Activated naive CD4-positive, alpha-beta T cell treated with anti-CD3 and anti-CD28 coated beads for 36 hours (primary cell): ENCODE measurements at regions not wholly inside any gene's neighbourhood (a gene's known extent, or its start where the extent isn't known, plus 50 kb on each side); places are given as distances from the start of the nearest gene placed in this dataset.
"Not testable (repeated sequence)": the region's sequence is repeated elsewhere in the genome, so short reads cannot be mapped to it uniquely, and the experiment has no call there.

Experiments
- CTCF ChIA-PET: fragments of 350-600 bp; sonication (Branson Sonifier 250); formaldehyde crosslinking; loops from one replicate; lab custom pipeline; 2021; ENCODE audit warnings: antibody characterized with exemption; lab: Charles Lee
- DNase-seq: peaks from one replicate; pipeline ENCODE4 v3.0.0-alpha.2; 2020
- H3K27ac Mint-ChIP-seq: one replicate; pipeline ENCODE4 v1.8.0; 2021; ENCODE audit warnings: mild to moderate bottlenecking, mixed read lengths
- H3K27me3 Mint-ChIP-seq: one replicate; pipeline ENCODE4 v1.8.0; 2021; ENCODE audit warnings: low read depth, mixed read lengths
- H3K36me3 Mint-ChIP-seq: one replicate; pipeline ENCODE4 v1.8.0; 2021; ENCODE audit warnings: low read depth, mixed read lengths
- H3K4me1 Mint-ChIP-seq: one replicate; pipeline ENCODE4 v1.8.0; 2021; ENCODE audit warnings: low read depth, mixed read lengths
- H3K4me3 Mint-ChIP-seq: one replicate; pipeline ENCODE4 v1.8.0; 2021; ENCODE audit warnings: mild to moderate bottlenecking, moderate library complexity, mixed read lengths
- H3K9me3 Mint-ChIP-seq: one replicate; pipeline ENCODE4 v1.8.0; 2021; ENCODE audit warnings: mixed read lengths
- intact Hi-C: fragments of 100-400 bp; cut with micrococcal nuclease; formaldehyde crosslinking; loops from one replicate; pipeline ENCODE4 v1.15.1; 2023

- Mint-ChIP-seq H3K4me1 (peaks cover 5% of the 10 kb centered on the region), H3K27ac (no peak overlapping the region), H3K4me3 (no peak overlapping the region), H3K36me3 (no peaks in the 10 kb centered on the region), H3K27me3 (peaks cover 23% of the 10 kb centered on the region), H3K9me3 (no peaks in the 10 kb centered on the region)
- CTCF ChIA-PET: no interaction called here
- intact Hi-C loops: no loop called here
- DNase-seq: no peak
Measured at GRCh38 chr4:112823606-112824005, 186.7 kb downstream of the LARP7 start.

GRCh38 chr4:112830753-112831386 is 193.9 kb downstream of the LARP7 start:
- H3K4me1 Mint-ChIP-seq: no peaks in the 10 kb centered on the region
- H3K36me3 Mint-ChIP-seq: no peaks in the 10 kb centered on the region
- CTCF ChIA-PET: interaction anchor here (0.7 kb wide), 1 partner anchor 496 kb away, joined by 3 read pairs; no protein-coding TSS in a partner anchor
- no peak overlapping the region for H3K27ac Mint-ChIP-seq
- H3K9me3 Mint-ChIP-seq: peaks cover 2% of the 10 kb centered on the region
- intact Hi-C loops: no loop called here
- H3K4me3 Mint-ChIP-seq: no peak overlapping the region
- H3K27me3 Mint-ChIP-seq: peaks cover 2% of the 10 kb centered on the region
- DNase-seq: no peak

DNA sequence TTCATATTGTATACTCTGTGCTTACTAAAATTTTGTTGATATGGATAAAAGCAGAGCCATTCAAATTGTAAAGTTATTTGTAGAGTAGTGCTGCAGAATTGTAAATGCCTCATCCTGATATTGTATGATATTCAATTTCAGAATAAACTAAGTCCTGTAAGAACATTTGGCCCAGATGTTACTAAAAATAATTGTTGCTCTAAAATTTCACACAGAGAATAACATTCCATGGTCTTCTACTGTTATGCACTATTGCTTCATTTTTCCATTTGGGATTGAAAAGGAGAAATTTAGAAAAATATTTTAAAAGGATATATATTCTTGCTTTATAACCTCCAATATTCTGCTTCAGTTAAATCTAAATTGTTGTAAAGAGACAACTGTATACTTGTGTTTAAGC is 195.6 kb downstream of the LARP7 start:
- no peaks in the 10 kb centered on the region for H3K4me1 Mint-ChIP-seq
- CTCF ChIA-PET: no interaction called here
- no peak overlapping the region for H3K27ac Mint-ChIP-seq
- peaks cover 2% of the 10 kb centered on the region for H3K27me3 Mint-ChIP-seq
- H3K36me3 Mint-ChIP-seq: no peaks in the 10 kb centered on the region
- peaks cover 7% of the 10 kb centered on the region for H3K9me3 Mint-ChIP-seq
- intact Hi-C loops: no loop called here
- no peak for DNase-seq
- H3K4me3 Mint-ChIP-seq: no peak overlapping the region

DNA sequence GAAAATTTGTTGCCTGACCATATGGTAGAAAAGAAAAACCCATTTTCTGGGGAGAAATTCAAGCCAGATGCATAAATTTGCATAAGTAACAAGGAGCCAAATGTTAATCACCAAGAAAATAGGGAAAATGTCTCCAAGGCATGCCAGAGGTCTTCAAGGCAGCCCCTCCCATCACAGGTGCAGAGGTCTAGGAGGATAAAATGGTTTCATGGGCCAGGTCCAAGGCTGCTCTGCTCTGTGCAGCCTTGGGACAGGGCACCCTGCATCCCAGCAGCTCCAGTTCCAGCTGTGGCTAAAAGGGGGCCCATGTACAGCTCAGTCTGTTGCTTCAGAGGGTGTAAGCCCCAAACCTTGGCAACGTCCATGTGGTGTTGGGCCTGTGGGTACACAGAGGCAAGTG is 200.0 kb downstream of the LARP7 start:
- H3K27me3 Mint-ChIP-seq: no peaks in the 10 kb centered on the region
- H3K4me3 Mint-ChIP-seq: no peak overlapping the region
- H3K27ac Mint-ChIP-seq: no peak overlapping the region
- DNase-seq: no peak
- no peaks in the 10 kb centered on the region for H3K4me1 Mint-ChIP-seq
- H3K36me3 Mint-ChIP-seq: no peaks in the 10 kb centered on the region
- intact Hi-C loops: no loop called here
- H3K9me3 Mint-ChIP-seq: peaks cover 5% of the 10 kb centered on the region
- CTCF ChIA-PET: no interaction called here

DNA sequence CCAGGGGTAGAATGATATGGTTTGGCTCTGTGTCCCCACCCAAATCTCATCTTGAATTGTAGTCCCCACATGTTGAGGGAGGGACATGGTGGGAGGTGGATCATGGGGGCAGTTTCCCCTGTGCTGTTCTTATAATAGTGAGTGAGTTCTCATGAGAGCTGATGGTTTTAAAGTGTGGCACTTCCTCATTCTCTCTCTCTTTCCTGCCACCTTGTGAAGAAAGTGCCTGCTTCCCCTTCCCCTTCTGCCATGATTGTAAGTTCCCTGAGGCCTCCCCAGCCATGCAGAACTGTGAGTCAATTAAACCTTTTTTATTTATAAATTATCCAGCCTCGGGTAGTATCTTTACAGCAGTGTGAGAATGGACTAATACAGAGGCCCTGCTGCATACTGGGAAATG is 201.1 kb downstream of the LARP7 start:
- H3K36me3 Mint-ChIP-seq, H3K27me3 Mint-ChIP-seq, H3K4me3 Mint-ChIP-seq, DNase-seq, H3K9me3 Mint-ChIP-seq, H3K27ac Mint-ChIP-seq, H3K4me1 Mint-ChIP-seq, intact Hi-C loops: not testable (repeated sequence)
- CTCF ChIA-PET: interaction anchor here (0.7 kb wide), 1 partner anchor 33 kb away, joined by 3 read pairs; no protein-coding TSS in a partner anchor

DNA sequence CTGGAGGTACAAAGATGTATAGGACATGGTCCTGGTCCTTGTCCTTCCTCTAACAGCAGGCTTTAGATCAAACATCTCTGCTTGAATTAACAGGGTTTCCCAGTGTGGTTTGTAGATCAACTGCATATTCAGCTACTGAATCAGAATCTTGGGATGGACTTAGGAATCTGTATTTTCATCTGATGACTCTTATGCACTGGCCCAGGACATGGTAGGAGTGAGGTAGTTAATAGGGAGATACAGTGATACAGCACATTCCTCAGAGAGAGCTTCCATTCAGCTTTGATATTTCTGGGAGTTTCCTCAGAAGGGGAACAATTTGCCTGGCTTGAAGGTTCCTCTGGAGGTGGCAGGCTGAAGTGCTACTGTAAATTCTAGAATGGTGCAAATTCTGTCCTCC is 203.1 kb downstream of the LARP7 start:
- CTCF ChIA-PET: interaction anchor here (0.5 kb wide), 1 partner anchor 27 kb away, joined by 3 read pairs; no protein-coding TSS in a partner anchor
- H3K27ac Mint-ChIP-seq: no peak overlapping the region
- intact Hi-C loops: no loop called here
- DNase-seq: no peak
- peaks cover 5% of the 10 kb centered on the region for H3K9me3 Mint-ChIP-seq
- H3K4me3 Mint-ChIP-seq: no peak overlapping the region
- no peaks in the 10 kb centered on the region for H3K4me1 Mint-ChIP-seq
- peaks cover 3% of the 10 kb centered on the region for H3K27me3 Mint-ChIP-seq
- no peaks in the 10 kb centered on the region for H3K36me3 Mint-ChIP-seq

DNA sequence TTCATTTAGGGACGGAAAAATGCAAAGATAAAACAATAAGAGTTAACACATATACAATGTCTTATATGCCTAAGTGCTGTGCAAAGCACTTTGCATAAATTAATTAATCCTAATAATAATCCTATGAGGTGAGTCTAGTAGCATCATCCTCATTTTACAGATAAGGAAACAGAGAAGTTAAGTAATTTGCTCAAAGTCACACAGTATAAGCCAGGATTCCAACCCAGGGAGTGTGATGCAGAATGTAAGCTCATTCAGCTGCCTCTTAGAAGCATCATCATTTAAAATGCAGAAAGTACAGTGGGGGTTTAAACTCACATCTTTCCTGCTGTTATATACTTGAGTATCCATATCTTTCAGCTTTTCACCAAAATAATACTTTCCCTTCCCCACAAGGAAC is 203.7 kb downstream of the LARP7 start:
- no peak overlapping the region for H3K27ac Mint-ChIP-seq
- H3K4me3 Mint-ChIP-seq: no peak overlapping the region
- intact Hi-C loops: no loop called here
- CTCF ChIA-PET: no interaction called here
- H3K27me3 Mint-ChIP-seq: peaks cover 3% of the 10 kb centered on the region
- peaks cover 5% of the 10 kb centered on the region for H3K9me3 Mint-ChIP-seq
- H3K4me1 Mint-ChIP-seq: no peaks in the 10 kb centered on the region
- DNase-seq: no peak
- H3K36me3 Mint-ChIP-seq: no peaks in the 10 kb centered on the region

DNA sequence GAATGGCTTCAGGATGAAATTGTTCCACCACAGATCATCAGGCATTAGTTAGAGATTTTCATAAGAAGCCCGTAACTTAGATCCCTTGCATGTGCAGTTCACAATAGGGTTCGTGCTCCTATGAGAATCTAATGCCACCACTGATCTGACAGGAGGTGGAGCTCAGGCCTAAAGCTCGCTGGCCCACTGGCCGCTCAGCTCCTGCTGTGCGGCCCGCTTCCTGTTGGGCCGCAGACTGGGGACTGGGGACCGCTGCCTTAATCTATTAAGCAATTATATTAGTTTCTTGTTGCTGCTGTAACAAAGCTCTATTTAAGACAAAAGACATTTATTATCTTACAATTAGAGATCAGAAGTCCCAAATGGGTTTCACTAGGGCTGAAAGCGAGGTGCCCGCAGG is 205.6 kb downstream of the LARP7 start:
- no peaks in the 10 kb centered on the region for H3K36me3 Mint-ChIP-seq
- no peak for DNase-seq
- intact Hi-C loops: no loop called here
- no peak overlapping the region for H3K4me3 Mint-ChIP-seq
- H3K9me3 Mint-ChIP-seq: no peaks in the 10 kb centered on the region
- CTCF ChIA-PET: no interaction called here
- H3K4me1 Mint-ChIP-seq: no peaks in the 10 kb centered on the region
- no peak overlapping the region for H3K27ac Mint-ChIP-seq
- peaks cover 7% of the 10 kb centered on the region for H3K27me3 Mint-ChIP-seq

DNA sequence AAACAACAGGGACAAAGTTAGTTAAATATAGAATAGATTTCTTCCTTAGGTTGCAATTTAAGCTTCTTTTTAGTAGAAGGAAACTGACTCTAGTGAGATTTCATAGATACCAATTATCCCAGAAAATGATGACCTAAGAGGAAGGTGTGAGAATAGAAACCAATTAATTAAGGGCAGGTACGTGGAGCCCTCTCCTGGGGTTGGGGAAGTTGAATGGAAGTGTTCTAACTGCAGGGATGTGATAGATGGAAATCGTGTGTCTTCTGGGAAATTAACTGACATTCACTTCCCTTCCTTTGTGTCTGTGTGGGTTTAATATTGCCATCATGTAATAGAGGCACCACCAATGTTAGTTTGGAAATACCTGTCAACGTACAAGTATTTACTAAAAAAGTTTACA is 204.1 kb upstream of the ANK2 start:
- no peaks in the 10 kb centered on the region for H3K4me1 Mint-ChIP-seq
- intact Hi-C loops: no loop called here
- DNase-seq: no peak
- H3K27me3 Mint-ChIP-seq: peaks cover 9% of the 10 kb centered on the region
- no peaks in the 10 kb centered on the region for H3K36me3 Mint-ChIP-seq
- CTCF ChIA-PET: interaction anchor here (0.6 kb wide), 1 partner anchor 18 kb away, joined by 3 read pairs; no protein-coding TSS in a partner anchor
- no peak overlapping the region for H3K4me3 Mint-ChIP-seq
- no peaks in the 10 kb centered on the region for H3K9me3 Mint-ChIP-seq
- no peak overlapping the region for H3K27ac Mint-ChIP-seq

DNA sequence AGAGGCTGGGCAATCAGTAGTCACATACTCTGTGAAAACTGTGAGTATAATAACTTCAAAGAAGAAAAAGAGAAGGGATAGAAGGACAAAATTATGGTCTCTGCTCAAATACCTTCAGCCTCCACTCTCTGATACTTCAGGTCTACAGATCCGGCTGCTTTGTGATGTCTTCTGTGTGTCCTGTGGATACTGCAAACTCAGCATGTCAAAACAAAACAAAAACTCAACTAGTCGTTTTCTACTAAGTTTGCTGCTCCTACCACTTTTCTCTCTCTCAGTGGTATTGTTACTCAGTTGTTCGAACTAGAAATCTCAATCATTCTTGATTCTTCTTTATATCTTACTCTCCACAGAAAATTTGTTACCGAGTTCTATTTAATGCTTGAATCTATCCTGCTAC is 202.4 kb upstream of the ANK2 start:
- intact Hi-C loops: no loop called here
- no peak for DNase-seq
- H3K4me3 Mint-ChIP-seq: no peak overlapping the region
- H3K27ac Mint-ChIP-seq: no peak overlapping the region
- CTCF ChIA-PET: no interaction called here
- H3K36me3 Mint-ChIP-seq: no peaks in the 10 kb centered on the region
- H3K4me1 Mint-ChIP-seq: no peaks in the 10 kb centered on the region
- H3K27me3 Mint-ChIP-seq: peaks cover 9% of the 10 kb centered on the region
- no peaks in the 10 kb centered on the region for H3K9me3 Mint-ChIP-seq

DNA sequence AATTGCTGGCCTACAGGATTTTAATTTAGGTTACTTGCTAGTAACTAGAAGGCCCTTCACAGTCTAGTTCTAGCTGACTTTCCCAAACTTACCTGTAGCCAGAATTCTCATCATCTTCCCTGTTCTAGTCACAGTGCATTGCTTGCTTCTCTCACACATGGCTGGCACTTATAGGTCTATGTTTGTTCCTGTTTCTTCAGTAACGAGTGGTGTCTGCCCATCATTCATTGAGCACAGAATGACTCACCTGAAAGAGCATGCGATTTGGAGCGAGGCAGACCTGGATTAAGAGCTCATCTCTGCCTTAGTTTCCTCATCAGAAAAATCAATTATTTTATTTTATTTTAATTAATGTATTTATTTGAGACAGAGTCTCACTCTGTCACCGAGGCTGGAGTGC is 201.7 kb upstream of the ANK2 start:
- no peaks in the 10 kb centered on the region for H3K4me1 Mint-ChIP-seq
- CTCF ChIA-PET: no interaction called here
- H3K36me3 Mint-ChIP-seq: no peaks in the 10 kb centered on the region
- no peak for DNase-seq
- intact Hi-C loops: no loop called here
- H3K27me3 Mint-ChIP-seq: peaks cover 9% of the 10 kb centered on the region
- no peak overlapping the region for H3K4me3 Mint-ChIP-seq
- H3K27ac Mint-ChIP-seq: no peak overlapping the region
- H3K9me3 Mint-ChIP-seq: no peaks in the 10 kb centered on the region

DNA sequence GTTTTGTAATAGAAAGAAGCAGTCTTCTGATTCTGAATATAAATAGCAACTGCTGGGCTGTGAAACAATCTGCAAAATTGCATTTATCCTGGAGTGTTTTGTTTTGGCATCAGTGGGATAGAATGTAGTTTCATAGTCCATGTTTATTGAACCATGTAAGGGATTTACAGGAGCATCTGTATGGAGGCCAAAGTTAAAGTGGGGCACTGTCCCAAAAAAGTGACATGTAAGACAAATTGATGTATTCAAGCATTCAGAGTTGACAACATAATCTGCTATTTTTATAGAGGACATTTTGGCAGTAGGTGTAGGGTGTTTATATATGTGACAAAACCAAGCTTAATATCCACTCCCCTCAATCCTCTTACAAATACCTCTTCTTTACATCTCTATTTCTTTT is 200.5 kb upstream of the ANK2 start:
- no peak for DNase-seq
- Mint-ChIP-seq H3K27ac (no peak overlapping the region), H3K4me3 (no peak overlapping the region), H3K36me3 (no peaks in the 10 kb centered on the region), H3K27me3 (peaks cover 9% of the 10 kb centered on the region), H3K9me3 (no peaks in the 10 kb centered on the region), H3K4me1 (no peaks in the 10 kb centered on the region)
- CTCF ChIA-PET: no interaction called here
- intact Hi-C loops: no loop called here

DNA sequence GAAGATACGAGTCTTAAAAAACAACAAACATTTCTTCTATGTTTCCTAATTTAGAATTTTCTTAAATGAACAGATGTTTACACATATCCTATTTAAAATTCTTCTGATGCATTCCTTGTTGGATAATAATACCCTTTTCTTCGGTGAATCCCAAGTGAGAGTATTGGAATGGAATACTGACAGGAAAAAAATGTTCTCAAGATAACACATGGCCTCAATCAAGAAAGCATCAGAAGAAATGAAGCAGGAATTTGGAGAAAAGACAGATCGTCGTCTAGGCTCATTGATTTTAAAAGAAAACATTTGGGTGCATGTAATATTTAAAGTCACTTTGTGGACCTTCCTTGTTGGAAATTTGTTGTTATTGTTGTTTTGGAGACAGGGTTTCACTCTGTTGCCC is 196.9 kb upstream of the ANK2 start:
- DNase-seq: no peak
- Mint-ChIP-seq H3K9me3 (no peaks in the 10 kb centered on the region), H3K27ac (no peak overlapping the region), H3K36me3 (no peaks in the 10 kb centered on the region), H3K4me1 (no peaks in the 10 kb centered on the region), H3K27me3 (peaks cover 11% of the 10 kb centered on the region), H3K4me3 (no peak overlapping the region)
- intact Hi-C loops: no loop called here
- CTCF ChIA-PET: no interaction called here
